ENCODE measurements at regions not wholly inside any gene's neighbourhood (a gene's known extent, or its start where the extent isn't known, plus 50 kb on each side); places are given as distances from the start of the nearest gene placed in this dataset.

DNA sequence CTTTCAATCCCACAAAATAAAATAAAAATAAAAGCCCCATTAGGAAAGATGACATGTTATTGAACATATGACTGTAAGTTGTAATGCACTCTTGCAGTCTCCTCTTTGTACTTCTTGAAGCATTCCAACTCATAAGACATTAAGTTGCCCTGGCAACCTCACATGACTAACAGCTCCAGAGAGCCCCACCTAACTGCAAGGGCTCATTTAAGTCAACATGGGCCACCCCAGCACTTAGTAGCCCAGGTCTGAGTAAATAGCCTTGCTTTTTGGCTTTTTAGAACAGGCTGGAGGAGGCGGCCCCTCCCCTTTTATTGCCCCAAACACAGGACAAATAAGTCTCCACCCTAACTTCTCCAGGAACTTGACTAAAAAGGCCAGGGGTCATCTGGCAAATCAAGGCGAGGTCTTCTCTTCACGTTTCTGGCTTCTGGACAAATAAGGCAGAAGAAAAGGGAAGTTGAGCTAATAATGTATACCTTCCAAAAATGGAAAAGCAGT is 135.1 kb downstream of the TMCO5A start:
- no peak overlapping the region for H2AK5ac ChIP-seq (ENCODE audit: low read depth, low read length)
- H4K8ac ChIP-seq (ENCODE audit: extremely low read depth, insufficient read depth, low read length), result no peak overlapping the region
- no peaks in the 10 kb centered on the region for H4K20me1 ChIP-seq (replicated peaks in 1 of 2; ENCODE audit: control insufficient read depth in 1 of 2, insufficient read depth in 2 of 2, low read length in 2 of 2)
- H4K5ac ChIP-seq (ENCODE audit: insufficient read length, low read depth, low read length), result no peak overlapping the region
- H3K36me3 ChIP-seq (ENCODE audit: control insufficient read depth in 2 of 4, insufficient read depth in 4 of 4, low read length in 3 of 4), result no peaks in the 10 kb centered on the region
- no peak overlapping the region for H2BK15ac ChIP-seq (ENCODE audit: low read length)
- no peak overlapping the region for H3K18ac ChIP-seq (ENCODE audit: extremely low read depth, low read length)
- FAIRE-seq, result no peak
- peaks cover 15 to 36% (median 29%) of the 10 kb centered on the region in 4 experiments for H3K27me3 ChIP-seq (replicated peaks in 1 of 4; ENCODE audit: control insufficient read depth in 3 of 4, extremely low read depth in 1 of 4, insufficient read depth in 3 of 4, low read length in 3 of 4)
- no peaks in the 10 kb centered on the region for H3K79me1 ChIP-seq (ENCODE audit: low read depth, low read length)
- H2BK12ac ChIP-seq (ENCODE audit: low read depth, low read length), result no peak overlapping the region
- no peak overlapping the region for H3K4ac ChIP-seq (replicated peaks; ENCODE audit: insufficient read length, low read depth, low read length)
- H2BK20ac ChIP-seq (ENCODE audit: low read length), result no peak overlapping the region
- H3K23me2 ChIP-seq (ENCODE audit: low read depth, low read length), result peaks cover 11% of the 10 kb centered on the region
- no peak for DNase-seq (ENCODE audit: low read depth in 1 of 2, low spot score in 2 of 2)
- no peak overlapping the region for H2BK120ac ChIP-seq (replicated peaks; ENCODE audit: low read depth, low read length)
- no peak overlapping the region for H3K14ac ChIP-seq (ENCODE audit: insufficient read length)
- no peak overlapping the region for H3K23ac ChIP-seq (ENCODE audit: insufficient read length)
- no peak overlapping the region for H2AFZ ChIP-seq (ENCODE audit: low read length)
- ChIA-PET CTCF (ENCODE audit: partially characterized antibody) (interaction anchor here (0.7 kb wide), 1 partner anchor 58 kb away, joined by 3 read pairs; no protein-coding TSS in a partner anchor), POLR2A (ENCODE audit: partially characterized antibody) (interaction anchor here (1.0 to 1.5 kb wide), 2 partner anchors 11 to 182 kb away, joined by 3 to 6 read pairs; no protein-coding TSS in a partner anchor)
- no peaks in the 10 kb centered on the region for H3K9me3 ChIP-seq (ENCODE audit: insufficient read depth in 2 of 2, low read depth in 1 of 2, low read length in 1 of 2)
- H3K56ac ChIP-seq (replicated peaks; ENCODE audit: insufficient read length, low read depth, low read length), result no peak overlapping the region
- no peak overlapping the region for H4K91ac ChIP-seq (replicated peaks; ENCODE audit: insufficient read length, low read length)
- H3K4me2 ChIP-seq (ENCODE audit: insufficient read depth in 1 of 2, low read depth in 2 of 2, low read length in 2 of 2), result no peak overlapping the region
- no peak overlapping the region for H3K27ac ChIP-seq (ENCODE audit: low read depth, low read length)
- no peak overlapping the region for H2BK5ac ChIP-seq (ENCODE audit: low read depth, low read length)
- H3K9ac ChIP-seq (replicated peaks in 1 of 4; ENCODE audit: extremely low read depth in 1 of 4, low read depth in 3 of 4, low read length in 3 of 4), result no peak overlapping the region
- peaks cover 0 to 19% (median 6%) of the 10 kb centered on the region in 4 experiments; a peak in 4 of 7 replicates for H3K4me1 ChIP-seq (replicated peaks in 1 of 4; ENCODE audit: control insufficient read depth in 3 of 4, insufficient read depth in 4 of 4, low read length in 3 of 4)
- no peaks in the 10 kb centered on the region for H3K79me2 ChIP-seq (ENCODE audit: control insufficient read depth in 1 of 2, insufficient read depth in 2 of 2, low read length in 2 of 2)
- WGBS, 2 experiments (ENCODE audit: extremely low coverage in 1 of 2, insufficient coverage in 1 of 2, insufficient read length in 1 of 2, insufficient replicate concordance in 2 of 2, low coverage in 1 of 2, low lambda C conversion rate in 2 of 2, missing lambda C conversion rate in 1 of 2), result 83% methylated on average over 3 of the region's 3 CpGs; no CpG with 5 or more reads in 1 of the 2 experiments
- no peak overlapping the region for H3K4me3 ChIP-seq (ENCODE audit: extremely low read depth in 1 of 4, insufficient read depth in 2 of 4, low read depth in 3 of 4, low read length in 4 of 4)
- no peak for TF ChIP-seq POU5F1 (IDR thresholded peaks at IDR 0.05; ENCODE audit: low read depth, low read length)
- TF ChIP-seq SUZ12 (IDR thresholded peaks at IDR 0.05; ENCODE audit: low read length), result no peak
- no peak for TF ChIP-seq SP4 (IDR thresholded peaks at IDR 0.05; ENCODE audit: low read length)
- TF ChIP-seq PHF8 (conservative IDR thresholded peaks at IDR 0.05; ENCODE audit: low read depth, low read length), result no peak
- no peak for TF ChIP-seq JUN (IDR thresholded peaks at IDR 0.05; ENCODE audit: low read depth, low read length)
- TF ChIP-seq EZH2 (IDR thresholded peaks at IDR 0.05; ENCODE audit: low read depth, low read length, severe bottlenecking), result no peak
- TF ChIP-seq, protein P1, sequence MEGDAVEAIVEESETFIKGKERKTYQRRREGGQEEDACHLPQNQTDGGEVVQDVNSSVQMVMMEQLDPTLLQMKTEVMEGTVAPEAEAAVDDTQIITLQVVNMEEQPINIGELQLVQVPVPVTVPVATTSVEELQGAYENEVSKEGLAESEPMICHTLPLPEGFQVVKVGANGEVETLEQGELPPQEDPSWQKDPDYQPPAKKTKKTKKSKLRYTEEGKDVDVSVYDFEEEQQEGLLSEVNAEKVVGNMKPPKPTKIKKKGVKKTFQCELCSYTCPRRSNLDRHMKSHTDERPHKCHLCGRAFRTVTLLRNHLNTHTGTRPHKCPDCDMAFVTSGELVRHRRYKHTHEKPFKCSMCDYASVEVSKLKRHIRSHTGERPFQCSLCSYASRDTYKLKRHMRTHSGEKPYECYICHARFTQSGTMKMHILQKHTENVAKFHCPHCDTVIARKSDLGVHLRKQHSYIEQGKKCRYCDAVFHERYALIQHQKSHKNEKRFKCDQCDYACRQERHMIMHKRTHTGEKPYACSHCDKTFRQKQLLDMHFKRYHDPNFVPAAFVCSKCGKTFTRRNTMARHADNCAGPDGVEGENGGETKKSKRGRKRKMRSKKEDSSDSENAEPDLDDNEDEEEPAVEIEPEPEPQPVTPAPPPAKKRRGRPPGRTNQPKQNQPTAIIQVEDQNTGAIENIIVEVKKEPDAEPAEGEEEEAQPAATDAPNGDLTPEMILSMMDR (IDR thresholded peaks at IDR 0.05; ENCODE audit: control extremely low read depth in 1 of 3, insufficient read depth in 1 of 3, low read depth in 1 of 3, low read length in 3 of 3), result no peak
- TF ChIP-seq BCL11A (IDR thresholded peaks at IDR 0.05; ENCODE audit: low read depth in 2 of 2, low read length in 2 of 2), result no peak
- TF ChIP-seq, protein P2, sequence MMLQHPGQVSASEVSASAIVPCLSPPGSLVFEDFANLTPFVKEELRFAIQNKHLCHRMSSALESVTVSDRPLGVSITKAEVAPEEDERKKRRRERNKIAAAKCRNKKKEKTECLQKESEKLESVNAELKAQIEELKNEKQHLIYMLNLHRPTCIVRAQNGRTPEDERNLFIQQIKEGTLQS (IDR thresholded peaks at IDR 0.05; ENCODE audit: insufficient read depth, low read depth, low read length), result no peak
- no peak for TF ChIP-seq RXRA (IDR thresholded peaks at IDR 0.05; ENCODE audit: insufficient read depth, low read depth, low read length)
- no peak for TF ChIP-seq CHD2 (IDR thresholded peaks at IDR 0.05; ENCODE audit: low read length)
